GM12878 (cell line): ENCODE measurements at regions not wholly inside any gene's neighbourhood (a gene's known extent, or its start where the extent isn't known, plus 50 kb on each side); places are given as distances from the start of the nearest gene placed in this dataset.

ENCODE experiments used
- GABPA ChIP-seq: IDR thresholded peaks from 2 replicates; pipeline ENCODE4 v1.6.1; 2014; ENCODE audit warnings: antibody characterized with exemption, low read depth, mild to moderate bottlenecking, inconsistent platforms
- HDAC2 ChIP-seq: fragments of 200-600 bp; sonication (generic); IDR thresholded peaks from 2 replicates; pipeline ENCODE4 v1.6.1; 2017
- MTA2 ChIP-seq: fragments of 450-650 bp; IDR thresholded peaks from 2 replicates; pipeline ENCODE4 v1.6.1; 2016; ENCODE audit warnings: low read depth, mild to moderate bottlenecking, moderate library complexity
- NFXL1 ChIP-seq: fragments of 450-650 bp; IDR thresholded peaks from 2 replicates; pipeline ENCODE4 v1.6.1; 2017; ENCODE audit warnings: antibody characterized with exemption, mild to moderate bottlenecking, borderline replicate concordance
- PBX3 ChIP-seq: IDR thresholded peaks from 2 replicates; pipeline ENCODE4 v1.6.1; 2011; ENCODE audit warnings: mild to moderate bottlenecking, low read depth, low read length, moderate library complexity; ENCODE audit not compliant: insufficient replicate concordance
- RB1 ChIP-seq: fragments of 450-650 bp; formaldehyde crosslinking; IDR thresholded peaks from 2 replicates; pipeline ENCODE4 v1.6.1; 2017; ENCODE audit warnings: mild to moderate bottlenecking, borderline replicate concordance
- TARDBP ChIP-seq: IDR thresholded peaks from 2 replicates; pipeline ENCODE4 v1.6.1; 2016; ENCODE audit warnings: borderline replicate concordance
- TF ChIP-seq, protein P1 (sequence below): fragments of 450-650 bp; IDR thresholded peaks from 2 replicates; pipeline ENCODE4 v1.6.1; 2017; ENCODE audit warnings: mild to moderate bottlenecking, moderate library complexity
- TF ChIP-seq, protein P2 (sequence below): fragments of 450-650 bp; IDR thresholded peaks from 2 replicates; pipeline ENCODE4 v1.6.1; 2016; ENCODE audit warnings: mild to moderate bottlenecking
- TF ChIP-seq, protein P3 (sequence below): fragments of 150-350 bp; IDR thresholded peaks from 2 replicates; pipeline ENCODE4 v1.6.1; 2014; ENCODE audit warnings: mild to moderate bottlenecking, low read depth, low read length

GRCh38 chr21:20270365-20271055 lies 727.7 kb upstream of the NCAM2 start (continued):
- TF ChIP-seq PBX3 = no peak
- TF ChIP-seq TARDBP = no peak
- TF ChIP-seq, protein P1, sequence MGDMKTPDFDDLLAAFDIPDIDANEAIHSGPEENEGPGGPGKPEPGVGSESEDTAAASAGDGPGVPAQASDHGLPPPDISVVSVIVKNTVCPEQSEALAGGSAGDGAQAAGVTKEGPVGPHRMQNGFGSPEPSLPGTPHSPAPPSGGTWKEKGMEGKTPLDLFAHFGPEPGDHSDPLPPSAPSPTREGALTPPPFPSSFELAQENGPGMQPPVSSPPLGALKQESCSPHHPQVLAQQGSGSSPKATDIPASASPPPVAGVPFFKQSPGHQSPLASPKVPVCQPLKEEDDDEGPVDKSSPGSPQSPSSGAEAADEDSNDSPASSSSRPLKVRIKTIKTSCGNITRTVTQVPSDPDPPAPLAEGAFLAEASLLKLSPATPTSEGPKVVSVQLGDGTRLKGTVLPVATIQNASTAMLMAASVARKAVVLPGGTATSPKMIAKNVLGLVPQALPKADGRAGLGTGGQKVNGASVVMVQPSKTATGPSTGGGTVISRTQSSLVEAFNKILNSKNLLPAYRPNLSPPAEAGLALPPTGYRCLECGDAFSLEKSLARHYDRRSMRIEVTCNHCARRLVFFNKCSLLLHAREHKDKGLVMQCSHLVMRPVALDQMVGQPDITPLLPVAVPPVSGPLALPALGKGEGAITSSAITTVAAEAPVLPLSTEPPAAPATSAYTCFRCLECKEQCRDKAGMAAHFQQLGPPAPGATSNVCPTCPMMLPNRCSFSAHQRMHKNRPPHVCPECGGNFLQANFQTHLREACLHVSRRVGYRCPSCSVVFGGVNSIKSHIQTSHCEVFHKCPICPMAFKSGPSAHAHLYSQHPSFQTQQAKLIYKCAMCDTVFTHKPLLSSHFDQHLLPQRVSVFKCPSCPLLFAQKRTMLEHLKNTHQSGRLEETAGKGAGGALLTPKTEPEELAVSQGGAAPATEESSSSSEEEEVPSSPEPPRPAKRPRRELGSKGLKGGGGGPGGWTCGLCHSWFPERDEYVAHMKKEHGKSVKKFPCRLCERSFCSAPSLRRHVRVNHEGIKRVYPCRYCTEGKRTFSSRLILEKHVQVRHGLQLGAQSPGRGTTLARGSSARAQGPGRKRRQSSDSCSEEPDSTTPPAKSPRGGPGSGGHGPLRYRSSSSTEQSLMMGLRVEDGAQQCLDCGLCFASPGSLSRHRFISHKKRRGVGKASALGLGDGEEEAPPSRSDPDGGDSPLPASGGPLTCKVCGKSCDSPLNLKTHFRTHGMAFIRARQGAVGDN = no peak
- TF ChIP-seq GABPA = no peak
- no peak for TF ChIP-seq NFXL1
- TF ChIP-seq MTA2 = no peak
- TF ChIP-seq, protein P2, sequence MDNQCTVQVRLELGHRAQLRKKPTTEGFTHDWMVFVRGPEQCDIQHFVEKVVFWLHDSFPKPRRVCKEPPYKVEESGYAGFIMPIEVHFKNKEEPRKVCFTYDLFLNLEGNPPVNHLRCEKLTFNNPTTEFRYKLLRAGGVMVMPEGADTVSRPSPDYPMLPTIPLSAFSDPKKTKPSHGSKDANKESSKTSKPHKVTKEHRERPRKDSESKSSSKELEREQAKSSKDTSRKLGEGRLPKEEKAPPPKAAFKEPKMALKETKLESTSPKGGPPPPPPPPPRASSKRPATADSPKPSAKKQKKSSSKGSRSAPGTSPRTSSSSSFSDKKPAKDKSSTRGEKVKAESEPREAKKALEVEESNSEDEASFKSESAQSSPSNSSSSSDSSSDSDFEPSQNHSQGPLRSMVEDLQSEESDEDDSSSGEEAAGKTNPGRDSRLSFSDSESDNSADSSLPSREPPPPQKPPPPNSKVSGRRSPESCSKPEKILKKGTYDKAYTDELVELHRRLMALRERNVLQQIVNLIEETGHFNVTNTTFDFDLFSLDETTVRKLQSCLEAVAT = no peak
- TF ChIP-seq, protein P3, sequence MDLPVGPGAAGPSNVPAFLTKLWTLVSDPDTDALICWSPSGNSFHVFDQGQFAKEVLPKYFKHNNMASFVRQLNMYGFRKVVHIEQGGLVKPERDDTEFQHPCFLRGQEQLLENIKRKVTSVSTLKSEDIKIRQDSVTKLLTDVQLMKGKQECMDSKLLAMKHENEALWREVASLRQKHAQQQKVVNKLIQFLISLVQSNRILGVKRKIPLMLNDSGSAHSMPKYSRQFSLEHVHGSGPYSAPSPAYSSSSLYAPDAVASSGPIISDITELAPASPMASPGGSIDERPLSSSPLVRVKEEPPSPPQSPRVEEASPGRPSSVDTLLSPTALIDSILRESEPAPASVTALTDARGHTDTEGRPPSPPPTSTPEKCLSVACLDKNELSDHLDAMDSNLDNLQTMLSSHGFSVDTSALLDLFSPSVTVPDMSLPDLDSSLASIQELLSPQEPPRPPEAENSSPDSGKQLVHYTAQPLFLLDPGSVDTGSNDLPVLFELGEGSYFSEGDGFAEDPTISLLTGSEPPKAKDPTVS = no peak
- TF ChIP-seq RB1 = no peak
- TF ChIP-seq HDAC2 = no peak
